Epithelial cell of esophagus (primary cell): ENCODE measurements at regions not wholly inside any gene's neighbourhood (a gene's known extent, or its start where the extent isn't known, plus 50 kb on each side); places are given as distances from the start of the nearest gene placed in this dataset.

Experiments used
- DNase-seq: peaks from one replicate; pipeline ENCODE4 v3.0.0; 2010; ENCODE audit warnings: low read depth
- H3K4me3 ChIP-seq: 2 replicates; pipeline ENCODE4 v1.5.1; 2011; ENCODE audit warnings: mild to moderate bottlenecking, low read length, control low read depth
- TF ChIP-seq, protein P1 (sequence below): IDR thresholded peaks from 2 replicates; pipeline ENCODE4 v1.5.1; 2011; ENCODE audit warnings: low read depth, mild to moderate bottlenecking, low read length, control low read depth, inconsistent platforms; ENCODE audit not compliant: insufficient read depth; ENCODE audit errors: missing control alignments

DNA sequence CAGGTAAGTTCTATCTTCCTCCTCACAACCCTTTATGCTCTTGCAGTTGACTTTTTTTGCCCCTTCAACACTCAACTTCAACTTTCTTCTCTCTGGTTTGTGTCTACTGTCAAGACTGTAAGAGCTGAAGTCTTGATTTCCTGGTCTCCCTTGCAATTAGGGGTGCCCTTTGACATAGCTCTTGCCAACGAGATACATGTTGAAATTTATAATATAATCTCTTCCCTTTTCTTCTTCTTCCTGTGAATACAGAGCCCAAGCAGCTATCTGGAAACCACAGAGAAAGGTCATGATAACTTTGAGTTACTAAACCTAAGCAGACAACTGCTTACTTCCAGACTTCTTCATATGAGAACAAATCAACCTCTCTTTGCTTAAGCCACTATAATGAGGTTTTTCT is 163.5 kb downstream of the MC4R start:
- TF ChIP-seq, protein P1, sequence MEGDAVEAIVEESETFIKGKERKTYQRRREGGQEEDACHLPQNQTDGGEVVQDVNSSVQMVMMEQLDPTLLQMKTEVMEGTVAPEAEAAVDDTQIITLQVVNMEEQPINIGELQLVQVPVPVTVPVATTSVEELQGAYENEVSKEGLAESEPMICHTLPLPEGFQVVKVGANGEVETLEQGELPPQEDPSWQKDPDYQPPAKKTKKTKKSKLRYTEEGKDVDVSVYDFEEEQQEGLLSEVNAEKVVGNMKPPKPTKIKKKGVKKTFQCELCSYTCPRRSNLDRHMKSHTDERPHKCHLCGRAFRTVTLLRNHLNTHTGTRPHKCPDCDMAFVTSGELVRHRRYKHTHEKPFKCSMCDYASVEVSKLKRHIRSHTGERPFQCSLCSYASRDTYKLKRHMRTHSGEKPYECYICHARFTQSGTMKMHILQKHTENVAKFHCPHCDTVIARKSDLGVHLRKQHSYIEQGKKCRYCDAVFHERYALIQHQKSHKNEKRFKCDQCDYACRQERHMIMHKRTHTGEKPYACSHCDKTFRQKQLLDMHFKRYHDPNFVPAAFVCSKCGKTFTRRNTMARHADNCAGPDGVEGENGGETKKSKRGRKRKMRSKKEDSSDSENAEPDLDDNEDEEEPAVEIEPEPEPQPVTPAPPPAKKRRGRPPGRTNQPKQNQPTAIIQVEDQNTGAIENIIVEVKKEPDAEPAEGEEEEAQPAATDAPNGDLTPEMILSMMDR, result no peak
- no peak overlapping the region for H3K4me3 ChIP-seq
- DNase-seq, result no peak

DNA sequence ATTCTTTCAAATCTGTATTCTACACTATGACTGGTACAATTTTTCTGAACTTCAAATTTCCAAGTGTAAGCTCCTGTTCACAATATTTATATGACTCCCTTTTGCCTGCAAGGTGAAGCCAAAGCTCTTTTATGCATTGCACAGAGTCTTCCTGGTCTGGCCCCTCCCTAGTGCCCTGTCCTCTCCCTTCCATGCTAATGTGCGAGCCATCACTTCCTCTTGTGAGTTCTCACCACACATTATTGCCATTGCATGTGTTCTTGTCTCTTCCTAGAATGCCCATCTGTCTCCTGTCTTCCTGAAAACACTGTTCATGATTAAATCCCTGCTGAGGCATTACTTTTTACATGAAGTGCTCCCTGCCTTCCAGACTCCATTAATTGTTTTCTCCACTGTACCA is 169.9 kb downstream of the MC4R start:
- peak; percentile 6 for DNase-seq
- H3K4me3 ChIP-seq, result no peak overlapping the region
- TF ChIP-seq, protein P1, result no peak

DNA sequence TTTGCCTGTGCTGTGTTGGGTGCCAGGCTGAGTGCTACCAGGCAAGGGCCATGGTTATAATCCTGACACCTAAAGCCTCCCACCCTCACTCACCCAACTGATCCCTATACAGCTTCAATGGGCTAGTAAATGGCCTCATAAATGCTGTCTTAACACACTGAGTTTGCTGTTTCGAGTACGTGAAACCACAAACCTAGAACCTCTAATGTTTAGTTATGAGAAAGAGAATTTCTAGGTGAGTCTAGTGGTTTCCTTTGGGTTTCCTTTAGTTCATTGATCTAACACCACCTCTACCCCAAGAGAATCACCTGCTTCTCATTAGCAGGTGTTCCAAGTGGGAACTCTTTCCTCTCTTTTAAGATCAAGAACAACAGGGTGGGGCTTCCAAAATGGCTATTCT is 172.0 kb downstream of the MC4R start:
- H3K4me3 ChIP-seq, result no peak overlapping the region
- TF ChIP-seq, protein P1, result no peak
- no peak for DNase-seq

DNA sequence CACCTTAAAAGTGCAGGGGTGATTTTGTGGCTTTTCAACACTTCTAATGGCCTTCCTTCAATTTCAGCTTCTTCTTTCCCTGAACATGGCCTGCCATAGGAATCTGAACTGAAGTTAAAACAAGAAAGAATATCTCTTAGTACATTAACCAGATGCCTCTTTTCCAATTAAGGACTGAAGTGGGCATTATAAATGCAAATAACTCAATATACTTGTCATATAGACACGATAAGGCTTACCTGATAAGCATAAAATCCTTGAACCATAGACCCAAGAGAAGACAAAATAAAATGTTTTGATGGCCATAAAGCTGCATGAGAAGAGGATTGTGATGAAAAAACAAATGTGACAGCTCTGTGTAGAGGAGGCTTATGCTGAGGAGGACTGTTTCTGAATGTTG is 173.1 kb downstream of the MC4R start:
- H3K4me3 ChIP-seq, result no peak overlapping the region
- TF ChIP-seq, protein P1, result no peak
- no peak for DNase-seq

DNA sequence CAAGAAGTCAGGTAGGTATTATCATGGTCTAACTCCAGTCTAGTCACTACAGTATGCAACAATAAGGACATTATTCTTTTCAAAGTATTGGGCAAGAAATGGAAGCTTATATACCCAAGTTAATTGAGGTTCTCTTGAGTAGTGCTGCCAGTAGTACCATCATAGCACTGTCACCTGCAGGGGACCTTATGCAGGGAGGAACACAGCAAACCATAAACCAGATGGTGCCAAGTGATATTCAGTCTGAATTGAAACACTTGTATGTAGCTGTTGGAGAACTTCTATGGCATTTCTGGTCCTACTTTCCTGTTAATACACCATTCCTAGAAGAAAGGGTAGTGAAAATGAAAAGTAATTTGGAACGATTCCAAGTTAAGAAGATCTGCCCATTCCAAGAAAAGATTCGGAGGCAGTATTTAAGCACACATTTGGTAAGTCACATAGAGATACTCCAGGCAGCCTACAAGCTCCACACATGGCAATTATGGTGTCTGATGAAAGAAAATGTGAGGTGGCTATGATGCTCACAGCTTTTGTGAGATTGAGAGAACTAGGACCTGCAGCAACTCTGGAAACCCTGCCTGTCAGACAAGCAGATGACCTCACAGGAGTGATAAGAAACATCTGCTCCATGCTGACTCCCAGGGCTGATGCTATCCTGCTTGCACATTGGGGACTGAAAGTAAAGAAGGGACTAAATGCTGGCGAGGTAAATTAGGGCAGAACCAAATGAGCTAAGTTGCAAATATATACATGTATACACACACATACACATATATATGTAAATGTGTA is 174.7 kb downstream of the MC4R start:
- DNase-seq, result no peak
- TF ChIP-seq, protein P1, result no peak
- H3K4me3 ChIP-seq, result no peak overlapping the region

DNA sequence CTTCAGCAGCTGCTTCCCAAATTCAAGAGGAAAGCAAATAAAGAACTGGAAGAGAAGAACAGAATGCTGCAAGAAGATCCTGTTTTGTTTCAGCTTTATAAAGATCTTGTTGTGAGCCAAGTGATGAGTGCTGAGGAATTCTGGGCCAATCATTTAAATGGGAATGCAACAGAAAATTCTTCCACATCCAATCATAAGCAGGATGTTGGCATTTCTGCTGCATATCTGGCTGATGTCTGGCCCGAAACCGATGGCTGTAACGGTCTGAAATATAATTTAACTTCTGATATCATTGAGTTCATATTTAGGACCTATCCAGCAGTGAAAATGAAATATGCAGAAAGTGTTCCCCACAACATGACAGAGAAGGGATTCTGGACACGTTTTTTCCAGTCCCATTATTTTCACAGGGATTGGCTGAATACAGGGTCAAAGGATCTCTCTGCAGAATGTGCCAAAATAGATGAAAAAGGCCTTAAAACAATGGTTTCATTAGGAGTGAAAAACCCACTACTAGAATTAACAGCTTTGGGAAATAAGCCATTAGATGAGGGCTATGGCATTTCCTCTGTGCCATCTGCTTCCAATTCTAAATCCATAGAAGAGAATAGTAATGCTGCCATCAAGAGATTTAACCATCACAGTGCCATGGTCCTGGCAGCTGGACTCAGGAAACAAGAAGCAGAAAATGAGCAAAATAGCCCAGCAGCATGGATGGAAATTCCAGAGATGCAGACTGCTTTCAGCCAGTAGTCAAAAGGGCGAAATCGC is 175.6 kb downstream of the MC4R start:
- H3K4me3 ChIP-seq, result no peak overlapping the region
- no peak for DNase-seq
- TF ChIP-seq, protein P1, result no peak
